GM12874 (cell line): ENCODE measurements at regions not wholly inside any gene's neighbourhood (a gene's known extent, or its start where the extent isn't known, plus 50 kb on each side); places are given as distances from the start of the nearest gene placed in this dataset.

Source experiments
- CTCF ChIP-seq: IDR thresholded peaks from 2 replicates; pipeline ENCODE4 v1.5.1; 2011; ENCODE audit warnings: low read depth, mild to moderate bottlenecking, control low read depth, low read length, moderate library complexity; ENCODE audit not compliant: insufficient read depth

DNA sequence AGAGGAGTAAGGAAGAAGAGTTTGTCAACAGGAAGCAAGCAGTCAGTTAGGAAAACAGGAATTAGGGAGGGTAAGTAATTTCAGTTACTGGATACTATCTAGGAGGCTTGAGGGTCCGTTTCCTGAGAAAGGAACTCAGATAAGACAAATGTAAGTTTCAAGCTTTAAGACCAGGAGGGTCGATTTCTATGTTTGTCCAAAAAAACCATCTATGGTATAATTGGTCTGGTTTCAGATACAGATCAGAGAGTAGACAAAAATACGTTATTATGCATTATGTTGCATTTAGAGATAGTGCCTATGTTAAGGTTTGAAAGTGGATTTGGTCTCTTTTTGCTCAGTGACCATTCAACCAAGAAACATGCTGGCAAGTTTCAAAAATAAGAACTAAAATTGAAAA, 789.6 kb upstream of the PCDH20 start:
- no peak for TF ChIP-seq CTCF

DNA sequence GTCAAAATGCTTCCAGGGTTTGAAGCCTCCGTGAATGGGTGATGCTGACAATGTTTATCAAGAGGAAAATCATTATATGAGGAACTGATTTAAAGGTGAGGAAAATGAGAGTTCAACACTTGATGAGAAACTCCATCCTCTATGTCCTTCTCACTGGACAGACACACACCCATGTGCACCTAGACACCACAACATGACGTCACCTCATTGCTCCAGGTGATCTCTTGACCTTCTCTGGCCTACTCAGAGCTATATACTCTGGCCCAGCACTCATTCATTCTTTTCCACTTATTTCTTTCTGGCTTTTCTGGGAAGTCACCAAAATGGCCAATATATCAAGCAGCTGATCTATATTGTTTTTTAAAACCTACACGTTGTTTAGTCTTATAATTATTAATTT, 778.7 kb upstream of the PCDH20 start:
- no peak for TF ChIP-seq CTCF

- TF ChIP-seq CTCF: no peak
Measured at GRCh38 chr13:62193919-62194318, 778.3 kb upstream of the PCDH20 start.

GRCh38 chr13:62185631-62186255, 770.1 kb upstream of the PCDH20 start:
- no peak for TF ChIP-seq CTCF

DNA sequence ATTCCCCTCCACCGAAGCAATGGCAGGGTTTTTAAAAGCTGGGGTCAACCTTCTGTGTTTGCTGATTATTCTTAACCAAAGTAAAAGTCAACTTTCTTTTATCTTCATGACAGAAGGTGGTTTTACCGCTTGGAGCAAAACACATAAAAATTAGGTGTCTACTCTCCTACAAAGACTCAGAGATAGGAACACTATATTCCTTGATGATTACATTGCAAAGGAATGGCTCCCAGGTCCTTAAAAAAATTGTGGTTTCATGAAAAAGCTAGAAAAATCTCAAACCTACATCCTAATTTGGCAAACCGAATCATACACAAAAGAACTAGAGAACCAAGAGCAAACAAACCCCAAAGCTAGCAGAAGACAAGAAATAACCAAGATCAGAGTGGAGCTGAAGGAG, 760.4 kb upstream of the PCDH20 start:
- TF ChIP-seq CTCF: no peak

DNA sequence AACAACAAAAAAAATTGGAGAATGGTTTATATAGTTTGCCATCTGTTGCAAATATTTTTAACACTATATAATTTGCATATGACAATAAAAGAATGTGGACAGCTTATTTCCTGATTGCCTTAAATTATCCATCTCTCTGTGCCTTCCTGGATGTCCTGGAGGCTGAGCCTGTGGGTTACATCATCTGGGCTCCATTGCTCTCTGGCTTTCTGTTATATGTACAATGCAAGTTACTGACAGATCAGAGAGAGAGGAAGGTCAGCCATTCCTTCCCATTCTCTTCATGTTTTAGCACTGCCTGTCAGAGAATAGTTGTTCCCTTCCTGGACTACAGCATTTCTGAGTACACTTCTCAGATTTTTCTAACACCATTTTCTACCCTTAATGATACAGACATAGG, 758.3 kb upstream of the PCDH20 start:
- TF ChIP-seq CTCF: no peak

GRCh38 chr13:62171697-62172096, 756.0 kb upstream of the PCDH20 start:
- TF ChIP-seq CTCF: no peak
